KMS-11 (cell line): ENCODE measurements at regions not wholly inside any gene's neighbourhood (a gene's known extent, or its start where the extent isn't known, plus 50 kb on each side); places are given as distances from the start of the nearest gene placed in this dataset.

Source experiments
- H2AFZ ChIP-seq: fragments of 200-600 bp; sonication (generic); 2 replicates; pipeline ENCODE4 v1.6.1; 2016; ENCODE audit warnings: antibody characterized with exemption, mixed run types, low read depth
- H3K27ac ChIP-seq: fragments of 200-600 bp; sonication (generic); 2 replicates; pipeline ENCODE4 v1.6.1; 2016; ENCODE audit warnings: mild to moderate bottlenecking, mixed run types
- H3K27me3 ChIP-seq: fragments of 200-600 bp; sonication (generic); 2 replicates; pipeline ENCODE4 v1.6.1; 2017; ENCODE audit warnings: mild to moderate bottlenecking, low read depth, mixed run types, moderate library complexity; ENCODE audit not compliant: insufficient read depth
- H3K36me3 ChIP-seq: fragments of 200-600 bp; sonication (generic); 2 replicates; pipeline ENCODE4 v1.6.1; 2017; ENCODE audit warnings: mild to moderate bottlenecking, mixed run types; ENCODE audit not compliant: insufficient read depth
- H3K4me1 ChIP-seq: fragments of 200-600 bp; sonication (generic); 2 replicates; pipeline ENCODE4 v1.6.1; 2016; ENCODE audit warnings: mild to moderate bottlenecking, low read depth, mixed run types; ENCODE audit not compliant: poor library complexity, severe bottlenecking
- H3K4me2 ChIP-seq: fragments of 200-600 bp; sonication (generic); 2 replicates; pipeline ENCODE4 v1.7.0; 2016; ENCODE audit warnings: mild to moderate bottlenecking, mixed run types
- H3K4me3 ChIP-seq: fragments of 200-600 bp; sonication (generic); IDR thresholded peaks from 2 replicates; pipeline ENCODE4 v1.6.1; 2017; ENCODE audit warnings: low read depth, low read length, mixed read lengths; ENCODE audit not compliant: insufficient read depth
- H3K79me2 ChIP-seq: fragments of 200-600 bp; sonication (generic); 2 replicates; pipeline ENCODE4 v1.6.1; 2016; ENCODE audit warnings: low read depth, mixed run types; ENCODE audit not compliant: insufficient read depth
- H3K9ac ChIP-seq: fragments of 200-600 bp; sonication (generic); 2 replicates; pipeline ENCODE4 v1.6.1; 2016; ENCODE audit warnings: mild to moderate bottlenecking, mixed run types
- H4K20me1 ChIP-seq: fragments of 200-600 bp; sonication (generic); 2 replicates; pipeline ENCODE4 v1.6.1; 2016; ENCODE audit warnings: mild to moderate bottlenecking, mixed run types; ENCODE audit not compliant: insufficient read depth
- TF ChIP-seq, protein P1 (sequence below): fragments of 200-600 bp; sonication (generic); conservative IDR thresholded peaks from 2 replicates; pipeline ENCODE4 v1.6.1; 2017; ENCODE audit warnings: low read depth, mild to moderate bottlenecking, antibody characterized with exemption, low read length, moderate library complexity, mixed read lengths

DNA sequence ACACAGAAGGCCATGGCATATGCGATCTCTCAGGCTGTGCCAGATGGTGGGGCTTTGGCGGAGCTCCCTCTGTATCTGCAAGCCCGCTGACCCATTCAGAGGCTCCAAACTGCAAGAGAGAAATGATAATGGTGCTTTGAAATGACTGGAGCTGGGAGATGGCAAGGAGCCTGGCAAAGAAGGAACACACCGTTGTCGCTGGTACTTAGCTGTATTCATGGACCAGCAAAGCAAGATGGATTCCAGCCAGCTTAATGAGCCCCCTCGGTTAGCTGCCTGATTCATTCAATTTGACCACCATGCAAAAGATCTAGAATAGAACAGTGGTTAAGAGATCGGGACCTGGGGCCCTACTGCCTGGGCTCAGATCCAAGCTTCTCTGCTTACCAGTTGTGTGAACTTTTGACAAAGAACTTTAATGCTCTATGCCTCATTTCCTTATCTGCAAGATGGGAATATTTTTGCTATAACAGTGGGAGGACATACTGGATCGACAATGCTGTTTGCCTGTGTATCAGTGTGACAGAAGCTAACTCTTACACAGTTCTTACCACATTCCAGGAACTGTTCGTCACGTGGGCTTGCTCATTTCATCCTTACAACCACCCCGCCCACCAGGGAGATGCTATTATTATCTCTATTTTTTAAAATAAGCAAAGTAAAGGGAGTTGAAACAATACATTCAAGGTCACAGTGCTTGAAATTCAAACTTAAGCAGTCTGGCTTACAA lies 317.8 kb upstream of the SULF2 start:
- Histone ChIP-seq H3K27ac (no peak overlapping the region), H4K20me1 (no peaks in the 10 kb centered on the region), H3K4me3 (no peak overlapping the region), H3K9ac (no peak overlapping the region), H2AFZ (no peak overlapping the region), H3K36me3 (no peaks in the 10 kb centered on the region), H3K79me2 (no peaks in the 10 kb centered on the region), H3K4me2 (no peak overlapping the region), H3K27me3 (peaks cover 25% of the 10 kb centered on the region; the same call in 1 of the 2 replicates), H3K4me1 (no peaks in the 10 kb centered on the region)
- TF ChIP-seq, protein P1, sequence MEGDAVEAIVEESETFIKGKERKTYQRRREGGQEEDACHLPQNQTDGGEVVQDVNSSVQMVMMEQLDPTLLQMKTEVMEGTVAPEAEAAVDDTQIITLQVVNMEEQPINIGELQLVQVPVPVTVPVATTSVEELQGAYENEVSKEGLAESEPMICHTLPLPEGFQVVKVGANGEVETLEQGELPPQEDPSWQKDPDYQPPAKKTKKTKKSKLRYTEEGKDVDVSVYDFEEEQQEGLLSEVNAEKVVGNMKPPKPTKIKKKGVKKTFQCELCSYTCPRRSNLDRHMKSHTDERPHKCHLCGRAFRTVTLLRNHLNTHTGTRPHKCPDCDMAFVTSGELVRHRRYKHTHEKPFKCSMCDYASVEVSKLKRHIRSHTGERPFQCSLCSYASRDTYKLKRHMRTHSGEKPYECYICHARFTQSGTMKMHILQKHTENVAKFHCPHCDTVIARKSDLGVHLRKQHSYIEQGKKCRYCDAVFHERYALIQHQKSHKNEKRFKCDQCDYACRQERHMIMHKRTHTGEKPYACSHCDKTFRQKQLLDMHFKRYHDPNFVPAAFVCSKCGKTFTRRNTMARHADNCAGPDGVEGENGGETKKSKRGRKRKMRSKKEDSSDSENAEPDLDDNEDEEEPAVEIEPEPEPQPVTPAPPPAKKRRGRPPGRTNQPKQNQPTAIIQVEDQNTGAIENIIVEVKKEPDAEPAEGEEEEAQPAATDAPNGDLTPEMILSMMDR, result no peak

DNA sequence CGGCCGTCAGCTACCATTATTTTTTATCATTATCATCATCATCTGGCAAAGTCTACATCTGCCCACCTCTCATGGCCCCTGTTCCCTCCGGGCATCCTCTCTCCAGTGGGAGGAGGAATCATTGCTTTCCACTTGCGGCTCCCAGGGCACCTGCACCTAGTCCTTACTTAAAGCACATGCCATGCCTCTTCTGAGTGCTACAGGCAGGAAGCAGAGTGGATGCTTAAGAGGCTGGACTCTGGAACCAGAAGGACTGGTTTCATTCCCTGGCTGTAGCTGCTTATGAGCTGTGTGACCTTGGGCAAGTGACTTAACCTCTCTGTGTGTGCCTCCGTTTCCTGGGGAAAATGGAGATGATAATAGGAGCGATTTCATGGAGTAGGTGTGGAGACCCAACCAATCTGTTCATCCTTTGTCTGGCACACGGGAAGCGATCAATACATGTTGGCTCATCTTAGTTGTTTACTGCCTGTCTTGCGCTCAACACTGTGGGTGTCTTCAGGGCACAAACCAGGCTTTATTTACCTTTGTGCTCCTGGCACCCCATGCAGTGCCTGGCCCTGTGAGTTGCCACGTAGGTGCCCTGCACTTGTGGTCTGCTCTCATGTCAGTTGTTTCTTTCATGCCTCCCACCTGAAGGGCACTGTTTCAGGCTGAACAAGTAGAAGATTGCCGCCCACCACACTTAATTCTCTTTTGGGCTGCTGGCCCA lies 317.0 kb upstream of the SULF2 start:
- Histone ChIP-seq H3K79me2 (no peaks in the 10 kb centered on the region), H3K27ac (no peak overlapping the region), H2AFZ (no peak overlapping the region), H3K27me3 (peaks cover 27% of the 10 kb centered on the region; the same call in 1 of the 2 replicates), H3K9ac (no peak overlapping the region), H3K4me2 (no peak overlapping the region), H4K20me1 (no peaks in the 10 kb centered on the region), H3K4me1 (no peaks in the 10 kb centered on the region), H3K36me3 (no peaks in the 10 kb centered on the region), H3K4me3 (no peak overlapping the region)
- TF ChIP-seq, protein P1, result no peak

DNA sequence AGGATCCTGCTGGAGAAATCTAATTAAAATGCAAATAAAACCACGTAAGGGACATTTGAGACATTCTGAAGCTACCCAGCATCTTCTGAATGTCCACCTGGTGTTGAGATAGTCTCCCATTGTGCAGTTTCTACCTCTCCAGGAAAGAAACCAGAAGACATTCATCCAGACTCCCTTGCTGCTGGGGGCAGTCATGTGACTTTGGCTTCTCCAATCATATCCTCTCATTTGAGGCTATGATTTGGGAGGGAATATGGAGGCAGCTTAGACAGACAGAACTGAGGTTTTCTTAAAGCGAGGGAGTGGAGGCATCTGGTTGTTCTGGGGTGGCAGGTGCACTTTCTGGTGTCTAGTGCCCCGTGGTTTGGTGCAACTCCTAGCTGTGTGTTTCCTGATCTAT lies 315.2 kb upstream of the SULF2 start:
- H3K9ac ChIP-seq, result no peak overlapping the region
- no peak overlapping the region for H3K4me3 ChIP-seq
- no peak overlapping the region for H3K4me2 ChIP-seq
- H4K20me1 ChIP-seq, result no peaks in the 10 kb centered on the region
- TF ChIP-seq, protein P1, result no peak
- no peak overlapping the region for H2AFZ ChIP-seq
- H3K4me1 ChIP-seq, result no peaks in the 10 kb centered on the region
- H3K27ac ChIP-seq, result no peak overlapping the region
- no peaks in the 10 kb centered on the region for H3K79me2 ChIP-seq
- H3K36me3 ChIP-seq, result no peaks in the 10 kb centered on the region
- peaks cover 24% of the 10 kb centered on the region; the same call in 1 of the 2 replicates for H3K27me3 ChIP-seq

DNA sequence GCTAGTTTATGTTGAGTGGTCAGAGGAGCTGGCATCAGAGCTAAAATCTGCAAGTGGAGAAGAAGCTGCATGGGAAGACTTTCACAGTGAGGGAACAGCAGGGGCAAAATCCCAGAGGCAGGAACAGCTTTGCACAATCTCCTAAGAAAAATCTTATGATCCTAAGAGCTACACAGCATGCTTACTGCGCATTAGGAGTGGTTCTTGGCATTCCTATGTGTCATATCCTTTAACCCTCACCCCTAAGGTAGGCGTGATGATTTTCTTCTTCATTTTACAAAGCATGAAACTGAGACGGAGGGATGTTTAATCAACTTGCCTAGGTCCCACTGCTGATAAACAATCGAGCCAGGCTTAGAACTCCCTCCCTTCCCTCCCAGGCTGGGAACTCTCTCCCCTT lies 313.6 kb upstream of the SULF2 start:
- H3K4me2 ChIP-seq, result no peak overlapping the region
- TF ChIP-seq, protein P1, result no peak
- no peak overlapping the region for H2AFZ ChIP-seq
- H3K27me3 ChIP-seq, result peaks cover 25% of the 10 kb centered on the region; the same call in 1 of the 2 replicates
- no peak overlapping the region for H3K9ac ChIP-seq
- no peaks in the 10 kb centered on the region for H3K4me1 ChIP-seq
- no peaks in the 10 kb centered on the region for H3K36me3 ChIP-seq
- H3K79me2 ChIP-seq, result no peaks in the 10 kb centered on the region
- no peak overlapping the region for H3K4me3 ChIP-seq
- H4K20me1 ChIP-seq, result no peaks in the 10 kb centered on the region
- H3K27ac ChIP-seq, result no peak overlapping the region
